IPS-NIHi11 (cell line): ENCODE measurements at regions not wholly inside any gene's neighbourhood (a gene's known extent, or its start where the extent isn't known, plus 50 kb on each side); places are given as distances from the start of the nearest gene placed in this dataset.
"Not testable (repeated sequence)": the region's sequence is repeated elsewhere in the genome, so short reads cannot be mapped to it uniquely, and the experiment has no call there.

ENCODE experiments used
- DNase-seq: peaks from one replicate; pipeline ENCODE4 v3.0.0; 2012; ENCODE audit warnings: mixed read lengths, low spot score

DNA sequence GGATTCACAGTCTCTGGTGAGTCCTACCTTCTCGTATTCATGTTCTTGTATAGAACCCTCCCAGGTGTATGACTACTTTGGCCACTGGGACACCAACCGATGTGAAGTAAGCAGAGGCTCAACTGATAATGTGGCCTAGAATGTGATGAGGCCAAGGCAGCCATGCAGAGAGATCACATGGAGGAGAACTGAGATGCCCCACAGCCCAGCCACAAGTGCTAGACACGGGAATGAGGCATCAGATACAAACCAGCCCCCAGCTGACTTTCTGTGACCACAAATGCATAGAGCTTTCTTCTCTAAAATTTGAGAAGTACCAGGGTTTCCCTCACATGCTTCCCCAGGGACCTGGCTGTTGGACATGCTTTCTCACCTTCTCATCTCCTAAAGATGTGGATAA, 375.7 kb downstream of the CCSER2 start:
- no peak for DNase-seq

DNA sequence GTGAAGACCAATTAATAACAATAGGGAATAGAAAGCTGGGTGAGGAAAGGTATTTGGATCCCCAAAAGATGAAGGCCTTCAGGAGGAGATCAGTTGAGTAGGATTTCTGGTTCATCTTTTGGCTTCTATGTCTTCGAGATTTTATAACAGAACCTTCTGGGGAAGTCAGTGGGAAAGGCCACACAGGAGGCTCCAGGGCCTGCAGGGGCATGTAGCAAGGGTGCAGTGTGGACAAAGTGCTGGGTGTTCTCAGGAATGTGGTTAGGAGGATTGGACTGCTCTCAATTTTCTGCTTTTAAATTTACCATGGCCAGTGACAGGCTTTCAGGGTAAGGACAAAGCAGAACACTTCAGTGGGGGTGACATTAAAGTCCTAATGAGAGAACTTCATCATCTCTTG, 378.0 kb downstream of the CCSER2 start:
- DNase-seq, result no peak

DNA sequence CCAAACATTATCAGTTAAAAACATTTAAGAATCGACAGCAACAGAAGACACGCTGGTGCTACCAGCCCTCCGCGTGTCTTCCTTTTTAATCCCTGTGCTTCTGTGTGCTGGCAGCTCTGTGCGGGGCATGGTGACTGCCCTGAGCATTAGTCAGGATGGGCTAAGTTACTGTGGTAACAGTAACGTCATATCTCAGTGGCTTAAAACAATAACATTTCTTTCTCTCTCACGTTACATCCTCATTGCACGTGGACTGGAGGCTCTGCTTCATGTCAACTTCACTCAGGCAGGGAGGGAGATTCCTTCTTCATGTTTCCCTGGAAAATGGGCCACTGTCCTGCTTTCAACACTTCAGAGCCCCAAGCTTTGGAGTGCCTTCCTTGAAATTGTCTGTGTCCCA, 378.5 kb downstream of the CCSER2 start:
- no peak for DNase-seq

DNA sequence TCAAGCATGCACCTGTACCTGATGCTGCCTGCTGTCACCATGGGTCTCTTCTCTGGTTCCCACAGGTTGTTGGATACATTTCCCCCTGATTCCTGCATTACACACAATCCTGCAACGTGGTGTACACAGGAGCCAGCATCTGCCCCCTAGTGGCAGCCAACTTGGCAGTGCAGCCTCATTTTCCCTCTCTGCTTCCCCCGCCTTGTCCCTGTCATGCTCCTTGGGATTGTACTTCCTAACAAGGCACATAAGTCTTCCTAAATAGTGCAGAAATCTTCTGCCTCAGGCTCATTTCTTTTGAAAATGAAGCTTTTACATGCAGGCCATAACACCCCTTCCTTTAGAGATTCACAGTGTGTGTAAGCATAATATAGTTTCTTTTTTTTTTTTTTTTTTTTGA, 387.5 kb downstream of the CCSER2 start:
- DNase-seq, result peak; percentile 82

DNA sequence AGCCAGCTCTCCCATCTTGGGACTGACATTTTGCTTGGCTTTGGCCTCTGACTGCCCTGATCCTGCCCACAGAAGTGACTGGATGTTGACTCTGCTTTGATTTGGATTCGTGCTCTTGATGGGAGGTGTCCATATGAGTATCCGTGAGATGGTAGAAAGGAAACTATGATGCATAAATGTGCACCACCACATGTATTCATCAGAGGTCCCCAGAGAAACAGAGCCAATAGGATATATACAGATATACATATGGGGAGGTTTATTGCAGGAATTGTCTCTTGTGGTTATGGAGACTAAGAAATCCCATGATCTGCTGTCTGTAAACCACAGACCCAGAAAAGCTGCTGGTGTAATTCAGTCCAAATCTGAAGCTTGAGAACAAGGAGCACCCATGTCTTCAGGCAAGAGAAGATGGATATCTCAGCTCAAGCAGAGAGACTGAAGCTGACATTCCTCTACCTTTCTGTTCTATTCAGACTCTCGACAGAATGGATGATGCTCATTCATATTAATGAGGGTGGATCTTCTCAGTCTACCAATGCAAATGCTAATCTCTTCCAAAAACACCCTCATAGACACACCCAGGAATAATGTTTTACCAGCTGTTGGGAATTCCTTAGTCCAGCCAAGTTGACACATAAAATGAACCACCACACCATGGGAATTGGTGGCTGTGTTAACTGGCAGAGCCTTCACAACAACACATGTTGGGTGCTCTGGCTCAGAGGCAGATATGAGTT, 390.7 kb downstream of the CCSER2 start:
- DNase-seq, result no peak

DNA sequence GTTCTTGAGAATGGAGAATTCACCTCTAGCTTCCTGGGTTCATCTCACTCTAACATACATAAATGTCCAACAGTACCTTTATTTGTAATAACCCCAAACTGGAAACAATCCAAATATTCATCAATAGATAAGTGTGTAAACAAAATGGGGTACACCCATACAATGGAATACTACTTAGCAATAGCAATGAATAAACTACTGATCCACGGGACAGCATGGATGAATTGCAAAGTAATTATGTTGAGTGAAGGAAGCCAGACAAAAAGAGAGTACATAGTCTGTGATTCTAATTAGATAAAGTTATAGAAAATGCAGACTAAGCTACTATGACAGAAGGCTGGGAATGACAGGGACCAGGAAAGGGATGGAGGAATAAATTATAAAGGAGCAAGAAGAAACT, 391.3 kb downstream of the CCSER2 start:
- no peak for DNase-seq

DNA sequence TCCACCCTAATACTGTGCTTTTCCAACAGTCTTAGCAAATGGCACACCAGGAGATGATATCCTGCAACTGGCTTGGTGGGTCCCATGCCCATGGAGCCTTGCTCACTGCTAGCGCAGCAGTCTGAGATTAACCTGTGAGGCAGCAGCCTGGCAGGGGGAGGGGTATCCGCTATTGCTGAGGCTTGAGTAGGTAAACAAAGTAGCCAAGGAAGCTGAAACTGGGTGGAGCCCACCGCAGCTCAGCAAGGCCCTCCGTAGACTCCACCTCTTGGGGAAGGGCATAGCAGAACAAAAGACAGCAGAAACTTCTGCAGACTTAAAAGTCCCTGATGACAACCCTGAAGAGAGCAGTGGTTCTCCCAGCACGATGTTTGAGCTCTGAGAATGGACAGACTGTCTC, 399.0 kb downstream of the CCSER2 start:
- DNase-seq, result no peak

DNA sequence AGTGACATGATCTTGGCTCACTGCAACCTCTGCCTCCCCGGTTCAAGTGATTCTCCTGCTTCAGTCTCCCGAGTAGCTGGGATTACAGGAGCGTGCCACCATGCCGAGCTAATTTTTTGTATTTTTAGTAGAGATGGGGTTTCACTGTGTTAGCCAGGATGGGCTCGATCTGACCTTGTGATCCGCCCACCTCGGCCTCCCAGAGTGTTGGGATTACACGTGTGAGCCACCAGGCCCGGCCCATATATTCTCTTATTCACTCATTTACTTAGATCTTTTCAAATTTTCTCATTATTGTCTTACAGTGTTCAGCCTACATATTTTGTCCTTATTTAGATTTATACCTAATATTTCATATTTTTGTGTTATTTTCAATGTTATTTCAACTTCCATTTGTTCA, 410.7 kb downstream of the CCSER2 start:
- DNase-seq, result not testable (repeated sequence)

DNA sequence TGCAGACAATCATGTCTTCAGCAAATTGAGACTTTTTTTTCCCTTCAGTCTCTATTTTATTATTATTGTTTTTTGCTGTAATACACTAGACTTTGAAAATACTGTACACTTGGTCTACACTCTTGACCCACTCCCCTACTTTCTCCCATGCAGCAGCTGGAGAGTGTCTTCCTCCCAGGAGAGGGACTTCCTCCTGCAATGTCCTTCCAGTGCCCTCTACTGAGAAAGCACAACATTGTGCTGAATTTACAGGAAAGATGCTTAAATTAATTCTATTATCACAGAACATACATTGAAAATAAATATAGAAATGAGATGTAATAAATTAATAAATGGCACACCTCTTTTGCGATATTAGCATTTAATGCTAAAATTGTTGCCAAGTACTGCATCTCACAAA, 411.3 kb downstream of the CCSER2 start:
- no peak for DNase-seq

DNA sequence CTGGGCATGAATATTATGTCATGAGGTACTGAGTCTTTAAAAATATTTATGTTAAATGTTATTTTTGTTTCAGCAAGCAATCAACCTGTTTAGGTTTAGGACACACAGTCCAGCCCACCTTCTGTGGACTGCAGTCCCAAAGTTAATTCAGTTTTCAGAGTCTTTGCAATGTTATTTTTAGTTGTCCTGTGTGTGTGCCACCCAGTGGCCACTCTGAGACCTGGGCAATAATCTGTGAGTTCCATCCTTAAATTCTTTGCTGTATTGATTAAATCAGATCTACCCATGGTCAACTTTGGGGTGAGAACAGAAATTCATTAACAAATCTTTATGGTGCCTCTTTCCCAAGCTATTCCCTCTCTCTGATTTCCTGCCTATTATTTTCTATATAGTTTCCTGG, 415.1 kb downstream of the CCSER2 start:
- DNase-seq, result no peak

DNA sequence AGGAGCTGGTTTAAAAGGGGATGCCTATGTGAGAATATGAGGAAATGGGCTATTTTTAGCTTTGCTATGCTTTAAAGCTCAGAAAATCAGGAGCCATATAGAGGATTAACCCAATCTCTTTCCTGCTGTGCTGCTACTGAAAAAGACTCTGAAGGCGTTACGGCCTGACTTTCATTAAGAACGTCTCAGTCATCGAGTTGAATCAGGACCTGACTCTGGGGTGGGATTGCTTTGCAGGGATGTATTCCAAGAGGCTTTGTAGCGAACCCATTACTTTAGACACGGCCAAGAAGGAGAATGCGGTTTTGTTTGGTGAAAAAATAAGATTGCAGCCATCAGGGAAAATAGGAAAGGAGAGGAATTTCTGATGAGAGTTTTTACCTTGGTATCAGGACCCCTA, 426.9 kb downstream of the CCSER2 start:
- no peak for DNase-seq

DNA sequence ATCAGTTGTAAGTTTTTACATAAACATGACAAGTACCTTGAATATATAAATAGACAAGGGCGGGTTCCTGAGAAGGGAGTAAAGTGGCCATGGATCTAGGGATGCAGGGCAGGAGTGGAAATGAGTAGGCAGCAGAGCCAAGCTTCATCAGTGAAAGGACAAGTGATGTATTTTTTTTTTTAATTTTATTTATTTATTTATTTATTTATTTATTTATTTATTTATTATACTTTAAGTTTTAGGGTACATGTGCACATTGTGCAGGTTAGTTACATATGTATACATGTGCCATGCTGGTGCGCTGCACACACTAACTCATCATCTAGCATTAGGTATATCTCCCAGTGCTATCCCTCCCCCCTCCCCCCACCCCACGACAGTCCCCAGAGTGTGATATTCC, 428.3 kb downstream of the CCSER2 start:
- DNase-seq, result not testable (repeated sequence)

DNA sequence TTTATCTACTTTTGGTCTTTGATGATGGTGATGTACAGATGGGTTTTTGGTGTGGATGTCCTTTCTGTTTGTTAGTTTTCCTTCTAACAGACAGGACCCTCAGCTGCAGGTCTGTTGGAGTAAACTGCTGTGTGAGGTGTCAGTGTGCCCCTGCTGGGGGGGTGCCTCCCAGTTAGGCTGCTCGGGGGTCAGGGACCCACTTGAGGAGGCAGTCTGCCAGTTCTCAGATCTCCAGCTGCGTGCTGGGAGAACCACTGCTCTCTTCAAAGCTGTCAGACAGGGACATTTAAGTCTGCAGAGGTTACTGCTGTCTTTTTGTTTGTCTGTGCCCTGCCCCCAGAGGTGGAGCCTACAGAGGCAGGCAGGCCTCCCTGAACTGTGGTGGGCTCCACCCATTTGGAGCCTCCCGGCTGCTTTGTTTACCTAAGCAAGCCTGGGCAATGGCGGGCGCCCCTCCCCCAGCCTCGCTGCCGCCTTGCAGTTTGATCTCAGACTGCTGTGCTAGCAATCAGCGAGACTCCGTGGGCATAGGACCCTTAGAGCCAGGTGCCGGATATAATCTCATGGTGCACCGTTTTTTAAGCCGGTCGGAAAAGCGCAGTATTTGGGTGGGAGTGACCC, 433.7 kb downstream of the CCSER2 start:
- DNase-seq, result not testable (repeated sequence)

DNA sequence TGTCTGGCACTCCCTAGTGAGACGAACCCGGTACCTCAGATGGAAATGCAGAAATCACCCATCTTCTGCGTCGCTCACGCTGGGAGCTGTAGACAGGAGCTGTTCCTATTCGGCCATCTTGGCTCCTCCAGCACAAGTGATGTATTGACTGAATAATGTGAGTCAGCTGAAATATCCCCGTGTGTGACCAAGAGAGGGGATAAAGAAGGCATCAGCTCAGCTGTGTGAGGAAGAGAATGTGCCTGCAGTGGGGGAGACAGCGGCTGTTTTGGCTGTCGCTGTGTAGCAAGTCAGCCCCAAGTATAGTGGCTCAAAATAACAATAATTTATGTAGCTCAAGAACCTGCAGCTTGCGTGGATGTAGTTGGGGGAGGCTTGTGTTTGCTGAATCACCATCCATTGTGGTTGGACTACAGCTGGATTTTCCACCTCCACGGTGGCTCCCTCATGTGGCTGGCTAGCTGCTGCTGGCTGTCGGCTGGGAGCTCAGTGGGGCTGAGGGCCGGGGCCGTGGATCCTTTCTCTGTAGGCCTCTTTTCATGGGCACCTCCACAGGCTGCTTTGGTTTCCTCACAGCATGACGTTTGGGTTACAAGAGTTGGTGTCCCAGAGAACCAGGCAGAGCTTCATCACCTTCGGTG, 434.5 kb downstream of the CCSER2 start:
- DNase-seq, result peak; percentile 36

DNA sequence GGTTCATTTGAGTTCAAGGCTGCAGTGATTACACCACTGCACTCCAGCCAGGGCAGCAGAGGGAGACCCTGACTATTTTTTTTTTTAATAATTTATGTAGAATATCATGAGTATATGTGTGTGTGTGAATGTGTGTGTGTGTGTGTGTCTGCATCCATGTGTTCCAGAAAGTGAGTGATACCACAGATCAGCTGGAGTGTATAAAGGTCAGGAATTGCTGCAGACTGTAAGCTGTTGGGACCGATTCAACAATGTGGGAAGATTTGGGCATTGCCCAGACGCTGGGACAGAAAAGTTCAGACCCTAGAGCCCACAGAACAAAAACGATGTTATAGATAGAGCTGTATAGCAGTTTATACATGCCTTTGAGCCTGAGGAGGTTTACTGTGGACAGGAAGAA, 435.6 kb downstream of the CCSER2 start:
- no peak for DNase-seq

DNA sequence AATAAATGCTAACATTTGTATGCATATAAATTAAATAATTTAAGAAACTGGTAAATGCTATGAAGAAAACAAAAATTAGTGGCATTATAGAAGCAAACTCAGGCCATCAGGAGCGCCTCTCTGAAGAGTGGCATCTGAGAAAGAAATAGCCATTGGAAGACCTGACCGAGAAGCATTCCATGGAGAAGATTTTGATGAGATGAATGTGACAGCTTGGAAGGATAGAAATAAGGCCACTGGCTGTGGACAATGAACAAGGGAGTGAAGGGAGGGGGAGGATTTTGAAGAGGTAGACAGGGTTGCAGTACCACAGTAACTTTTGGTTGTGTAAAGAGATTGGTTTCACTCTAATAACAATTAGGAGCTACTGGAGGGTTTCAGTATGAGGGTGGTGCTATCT, 436.7 kb downstream of the CCSER2 start:
- DNase-seq, result no peak

DNA sequence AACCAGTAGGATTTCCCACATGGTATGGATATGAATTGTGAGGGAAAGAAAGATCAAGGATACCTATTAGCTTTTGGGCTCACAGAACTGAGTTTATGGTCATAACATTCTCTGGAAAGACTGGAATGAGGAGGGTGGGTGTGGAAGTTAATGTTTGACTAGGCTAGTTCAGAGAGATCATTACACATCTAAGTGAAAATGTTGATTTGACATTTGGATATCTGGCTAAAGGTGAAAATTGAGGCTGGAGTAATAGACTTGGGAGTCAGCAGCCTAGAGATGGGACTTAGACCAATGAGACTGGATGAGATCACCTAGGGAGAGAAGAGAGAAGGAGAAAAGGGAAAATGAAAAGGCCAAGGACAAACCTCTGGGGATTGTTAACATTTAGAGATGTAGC, 437.3 kb downstream of the CCSER2 start:
- DNase-seq, result no peak

DNA sequence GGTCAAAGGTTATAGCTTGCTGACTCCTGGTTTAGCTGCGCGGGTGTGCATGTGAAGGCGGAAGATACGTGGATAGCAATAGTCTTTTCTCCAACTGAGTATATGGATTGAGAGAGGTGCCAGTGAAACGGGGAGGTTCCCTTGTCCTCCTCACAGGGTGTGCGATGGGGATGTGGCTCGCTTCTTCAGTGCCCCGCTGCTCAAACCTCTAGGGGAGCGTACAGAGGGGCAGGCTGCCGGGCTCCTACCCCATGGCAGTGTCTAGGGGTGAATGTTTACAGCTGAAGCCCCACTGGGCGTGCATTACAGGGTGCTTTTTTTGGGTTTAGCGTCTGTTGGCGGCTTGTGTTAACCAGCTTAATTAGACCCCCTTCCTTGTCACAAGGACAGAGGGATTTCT, 438.5 kb downstream of the CCSER2 start:
- no peak for DNase-seq

DNA sequence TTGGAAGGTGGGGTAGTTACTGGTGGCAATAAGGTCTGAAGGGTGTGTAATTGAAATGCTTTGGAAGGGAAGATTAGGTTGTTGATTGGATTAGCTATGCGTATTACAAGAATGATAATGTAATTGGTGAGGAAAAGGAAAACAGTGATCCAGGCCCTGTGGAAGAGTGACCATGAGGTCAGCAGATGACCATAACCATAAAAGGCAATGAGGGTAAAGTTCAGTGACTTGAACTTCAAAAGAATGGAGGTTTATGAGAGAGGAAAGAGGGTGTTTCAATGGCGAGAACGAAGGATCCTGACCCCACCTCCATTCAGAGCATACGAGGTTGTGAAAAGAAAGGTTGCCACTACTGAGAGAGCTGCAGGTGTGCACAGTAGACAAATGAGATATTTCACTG, 439.7 kb downstream of the CCSER2 start:
- no peak for DNase-seq

DNA sequence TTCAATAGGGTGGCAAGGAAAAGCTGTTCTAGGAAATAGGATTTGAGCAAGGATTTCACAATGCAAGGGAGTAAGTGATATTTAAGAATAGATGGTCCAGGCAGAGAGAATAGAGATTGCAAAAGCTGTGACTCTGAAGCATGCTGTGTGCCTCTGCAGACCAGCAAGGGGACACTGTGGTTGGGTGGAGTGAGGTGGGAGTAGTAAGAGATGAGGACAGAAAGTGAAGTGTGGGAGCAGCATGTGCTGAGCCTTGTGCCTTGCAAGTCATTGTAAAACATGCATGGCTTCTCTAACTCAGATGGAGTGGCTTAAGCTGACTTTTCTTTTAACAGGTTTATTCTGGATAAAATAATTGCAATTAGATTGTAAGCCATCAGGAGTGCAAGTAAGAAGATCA, 442.4 kb downstream of the CCSER2 start:
- DNase-seq, result no peak

DNA sequence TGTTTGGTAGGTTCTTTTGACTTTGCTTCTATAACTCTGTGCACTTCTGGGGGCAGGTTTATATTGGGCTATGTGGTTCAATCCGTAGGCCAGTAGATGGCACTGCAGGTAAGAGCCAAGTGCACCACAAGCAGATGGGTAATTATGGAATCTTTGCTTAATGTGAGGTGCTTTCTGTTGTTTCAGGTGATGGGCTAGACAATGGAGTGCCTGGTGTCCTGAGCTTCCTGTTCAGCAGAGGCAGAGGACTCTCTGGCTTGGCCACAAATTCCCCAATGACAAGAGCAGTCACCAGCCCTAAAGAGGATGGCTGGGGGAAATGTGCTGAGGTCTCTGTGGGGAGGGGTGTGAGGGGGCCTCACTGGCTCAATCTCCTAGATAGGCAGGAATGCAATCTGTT, 455.0 kb downstream of the CCSER2 start:
- DNase-seq, result peak; percentile 73

DNA sequence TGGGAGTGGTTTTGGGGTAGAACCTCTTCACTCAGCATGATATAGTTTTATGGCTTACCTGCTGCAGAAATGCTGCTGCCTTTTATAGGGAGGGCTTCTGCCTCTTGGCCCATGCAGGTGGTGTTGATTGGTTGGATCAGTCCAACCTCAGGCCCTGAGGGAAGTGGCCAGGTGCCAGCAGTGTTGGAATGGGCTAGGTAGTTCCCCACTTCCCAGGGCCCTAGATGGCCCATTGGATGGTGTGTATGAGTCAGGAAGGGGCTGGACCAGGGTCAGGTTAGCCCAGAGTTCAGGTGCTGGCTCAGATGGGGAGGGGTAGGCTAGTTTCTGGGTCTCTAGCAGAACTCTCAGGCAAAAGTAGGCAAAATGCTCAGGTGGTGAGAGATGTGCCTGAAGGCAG, 455.5 kb downstream of the CCSER2 start:
- no peak for DNase-seq

DNA sequence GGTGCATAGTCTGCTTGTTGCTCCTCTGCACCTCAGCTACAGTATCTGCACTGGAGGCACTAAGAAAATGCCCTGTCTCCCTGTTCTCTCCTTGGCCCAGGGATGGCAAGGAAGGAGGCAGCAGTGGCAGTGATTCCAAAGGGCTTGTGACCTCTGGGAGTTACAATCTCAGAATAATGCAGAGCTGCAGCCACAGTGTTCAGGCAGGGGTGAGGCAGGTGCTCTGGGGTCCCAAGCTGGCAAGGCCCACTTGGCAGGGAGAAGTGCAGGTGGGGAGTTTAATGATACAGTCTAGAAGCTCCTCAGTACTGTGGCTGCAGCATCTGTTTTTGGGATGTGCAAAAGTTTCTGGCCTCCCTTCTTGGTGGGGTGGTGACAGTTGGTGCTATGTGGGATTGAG, 456.4 kb downstream of the CCSER2 start:
- no peak for DNase-seq

DNA sequence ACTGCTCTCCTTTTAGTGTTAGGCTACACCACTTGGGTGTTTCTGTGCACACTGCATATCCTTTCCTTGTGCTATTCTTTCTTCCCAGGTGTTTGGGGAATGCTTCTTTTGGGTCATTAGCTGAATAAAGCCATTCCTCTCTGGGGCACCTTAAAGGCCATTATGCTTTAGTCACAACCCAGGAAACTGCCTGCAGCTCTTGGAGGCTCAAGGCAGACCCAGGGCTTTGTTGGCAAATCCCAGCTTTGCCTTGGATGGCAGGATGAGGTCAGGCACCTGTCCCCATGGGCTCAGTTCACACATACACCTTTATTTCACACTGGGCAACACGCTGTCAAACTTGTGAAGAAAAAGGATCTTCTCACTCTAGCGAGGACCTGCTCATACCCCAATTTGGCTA, 460.6 kb downstream of the CCSER2 start:
- DNase-seq, result no peak
